ENCODE measurements at regions not wholly inside any gene's neighbourhood (a gene's known extent, or its start where the extent isn't known, plus 50 kb on each side); places are given as distances from the start of the nearest gene placed in this dataset.

GRCh38 chr13:84418041-84418440 lies 535.8 kb upstream of the SLITRK1 start:
- TF ChIP-seq POLR2A (IDR thresholded peaks at IDR 0.05; ENCODE audit: low read length) (no peak), GATA1 (IDR thresholded peaks at IDR 0.05; ENCODE audit: low read depth, low read length) (no peak)

Measured in erythroblast (primary cell).